ENCODE measurements at regions not wholly inside any gene's neighbourhood (a gene's known extent, or its start where the extent isn't known, plus 50 kb on each side); places are given as distances from the start of the nearest gene placed in this dataset.

DNA sequence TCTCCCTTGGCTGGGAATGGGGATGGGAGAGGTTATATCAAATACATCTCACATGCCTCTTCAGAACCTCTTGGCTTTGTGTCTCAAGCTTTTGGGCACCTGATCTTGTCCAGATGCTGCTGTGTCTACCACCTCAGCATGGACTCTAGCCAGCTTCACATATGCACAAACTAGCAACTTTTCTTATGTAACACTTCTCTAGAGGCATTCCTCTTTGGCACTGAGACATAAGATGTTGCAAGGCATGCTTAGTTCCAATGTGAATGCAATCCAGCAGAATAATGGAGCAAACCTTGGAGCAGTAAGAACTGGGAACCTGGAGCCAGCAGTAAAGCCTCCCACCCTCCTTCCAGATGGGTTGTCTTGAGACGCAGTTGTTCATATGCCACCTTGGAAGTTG is 113.4 kb upstream of the TMEM47 start:
- FAIRE-seq (no peak), DNase-seq (ENCODE audit: low read depth, low spot score) (no peak)
- ChIA-PET CTCF (no interaction called here), POLR2A (no interaction called here)
- no peaks in the 10 kb centered on the region for H3K27me3 ChIP-seq (ENCODE audit: control insufficient read depth in 2 of 2, insufficient read depth in 2 of 2, low read length in 2 of 2)
- TF ChIP-seq POLR2A (IDR thresholded peaks at IDR 0.05; ENCODE audit: low read depth, low read length), result no peak
- TF ChIP-seq MAX (IDR thresholded peaks at IDR 0.05; ENCODE audit: insufficient read depth, insufficient read length), result no peak
- no peak for TF ChIP-seq GATA2 (IDR thresholded peaks at IDR 0.05; ENCODE audit: insufficient read depth, insufficient read length, low read depth, low read length)
- TF ChIP-seq FOS (IDR thresholded peaks at IDR 0.05; ENCODE audit: borderline replicate concordance, insufficient read depth, low read length), result no peak
- no peak for TF ChIP-seq JUN (IDR thresholded peaks at IDR 0.05; ENCODE audit: borderline replicate concordance, insufficient read depth, insufficient read length, low read depth)
- no peak for TF ChIP-seq POLR2AphosphoS5 (IDR thresholded peaks at IDR 0.05; ENCODE audit: insufficient read depth, low read depth, low read length)
- no peak for TF ChIP-seq EZH2 (IDR thresholded peaks at IDR 0.05; ENCODE audit: borderline replicate concordance, low read depth, low read length, severe bottlenecking)
- TF ChIP-seq MYC (IDR thresholded peaks at IDR 0.05; ENCODE audit: low read depth, low read length), result no peak
- TF ChIP-seq CTCF (IDR thresholded peaks at IDR 0.05; ENCODE audit: extremely low read depth in 1 of 2, insufficient read depth in 1 of 2, low read depth in 1 of 2, low read length in 2 of 2), result no peak
- H4K20me1 ChIP-seq (replicated peaks; ENCODE audit: control insufficient read depth, extremely low read depth, insufficient read depth, low read length), result no peaks in the 10 kb centered on the region
- H3K79me2 ChIP-seq (ENCODE audit: control insufficient read depth, insufficient read depth, low read length), result no peaks in the 10 kb centered on the region
- no peaks in the 10 kb centered on the region for H3K36me3 ChIP-seq (ENCODE audit: control insufficient read depth in 2 of 2, extremely low read depth in 1 of 2, insufficient read depth in 2 of 2, low read length in 2 of 2)
- no peak overlapping the region for H3K27ac ChIP-seq (ENCODE audit: insufficient read depth, low read depth, low read length)
- no peak overlapping the region for H3K4me2 ChIP-seq (ENCODE audit: insufficient read depth, low read length)
- no peaks in the 10 kb centered on the region for H3K9me3 ChIP-seq (replicated peaks; ENCODE audit: control insufficient read depth, insufficient read depth, low read length)
- no peak overlapping the region for H2AFZ ChIP-seq (ENCODE audit: low read depth, low read length)
- no TSS peak for BruUV-seq (replicated peaks)
- H3K4me1 ChIP-seq (ENCODE audit: control insufficient read depth, extremely low read depth, insufficient read depth, low read length), result no peaks in the 10 kb centered on the region
- H3K4me3 ChIP-seq (replicated peaks in 1 of 3; ENCODE audit: insufficient read depth in 1 of 3, low read depth in 1 of 3, low read length in 3 of 3), result no peak overlapping the region
- no peak overlapping the region for H3K9ac ChIP-seq (replicated peaks; ENCODE audit: extremely low read depth, insufficient read depth, low read length)
- H3K9me1 ChIP-seq (replicated peaks; ENCODE audit: control insufficient read depth, extremely low read depth, insufficient read depth, low read length), result no peaks in the 10 kb centered on the region
- dilution Hi-C loops (cut with MboI; ENCODE audit: extremely low pct_ligation_motif_present, low sequenced_read_pairs), result no loop called here
- intact Hi-C loops (cut with micrococcal nuclease), result no loop called here

All from endothelial cell of umbilical vein (primary cell).